Activated CD4-positive, alpha-beta T cell treated with anti-CD3 and anti-CD28 coated beads, Interleukin-2, amount 10 ng/mL, durations not matched to agents 24 days and 14 days (primary cell): ENCODE measurements at regions not wholly inside any gene's neighbourhood (a gene's known extent, or its start where the extent isn't known, plus 50 kb on each side); places are given as distances from the start of the nearest gene placed in this dataset.

Experiments used
- DNase-seq: peaks from one replicate; pipeline ENCODE4 v3.0.0; 2022
- H3K27ac Mint-ChIP-seq: one replicate; pipeline ENCODE4 v1.8.0; 2022; ENCODE audit warnings: mild to moderate bottlenecking, mixed read lengths
- H3K27me3 Mint-ChIP-seq: one replicate; pipeline ENCODE4 v1.8.0; 2022; ENCODE audit warnings: mixed read lengths
- H3K36me3 Mint-ChIP-seq: one replicate; pipeline ENCODE4 v1.8.0; 2022; ENCODE audit warnings: low read depth, mild to moderate bottlenecking, mixed read lengths
- H3K4me1 Mint-ChIP-seq: one replicate; pipeline ENCODE4 v1.8.0; 2021; ENCODE audit warnings: mixed read lengths
- H3K4me3 Mint-ChIP-seq: one replicate; pipeline ENCODE4 v1.8.0; 2022; ENCODE audit warnings: mild to moderate bottlenecking, moderate library complexity, mixed read lengths
- H3K9me3 Mint-ChIP-seq: one replicate; pipeline ENCODE4 v1.8.0; 2021; ENCODE audit warnings: mixed read lengths
- intact Hi-C: fragments of 100-400 bp; cut with micrococcal nuclease; formaldehyde crosslinking; loops from one replicate; pipeline ENCODE4 v1.15.1; 2023

GRCh38 chr2:220227266-220227920, 600.0 kb downstream of the SLC4A3 start:
- H3K4me1 Mint-ChIP-seq, result no peaks in the 10 kb centered on the region
- no peak overlapping the region for H3K27ac Mint-ChIP-seq
- DNase-seq, result no peak
- no peaks in the 10 kb centered on the region for H3K9me3 Mint-ChIP-seq
- H3K36me3 Mint-ChIP-seq, result no peaks in the 10 kb centered on the region
- intact Hi-C loops, result no loop called here
- H3K27me3 Mint-ChIP-seq, result no peaks in the 10 kb centered on the region
- no peak overlapping the region for H3K4me3 Mint-ChIP-seq

- Mint-ChIP-seq H3K36me3 (no peaks in the 10 kb centered on the region), H3K27me3 (no peaks in the 10 kb centered on the region), H3K9me3 (no peaks in the 10 kb centered on the region), H3K4me3 (no peak overlapping the region), H3K27ac (no peak overlapping the region), H3K4me1 (no peaks in the 10 kb centered on the region)
- no peak for DNase-seq
- intact Hi-C loops, result no loop called here
These were observed 601.0 kb downstream of the SLC4A3 start for GRCh38 chr2:220228310-220229006.

GRCh38 chr2:220240641-220241040, 613.2 kb downstream of the SLC4A3 start:
- Mint-ChIP-seq H3K4me1 (no peaks in the 10 kb centered on the region), H3K9me3 (no peaks in the 10 kb centered on the region), H3K36me3 (no peaks in the 10 kb centered on the region), H3K4me3 (no peak overlapping the region), H3K27ac (no peak overlapping the region), H3K27me3 (no peaks in the 10 kb centered on the region)
- DNase-seq, result no peak
- intact Hi-C loops, result no loop called here

GRCh38 chr2:220241423-220241822, 614.0 kb downstream of the SLC4A3 start:
- Mint-ChIP-seq H3K27me3 (no peaks in the 10 kb centered on the region), H3K36me3 (no peaks in the 10 kb centered on the region), H3K4me1 (no peaks in the 10 kb centered on the region), H3K9me3 (no peaks in the 10 kb centered on the region), H3K27ac (no peak overlapping the region), H3K4me3 (no peak overlapping the region)
- intact Hi-C loops, result no loop called here
- DNase-seq, result no peak

- H3K4me3 Mint-ChIP-seq, result no peak overlapping the region
- no peak overlapping the region for H3K27ac Mint-ChIP-seq
- DNase-seq, result no peak
- H3K36me3 Mint-ChIP-seq, result no peaks in the 10 kb centered on the region
- H3K9me3 Mint-ChIP-seq, result no peaks in the 10 kb centered on the region
- intact Hi-C loops, result no loop called here
- no peaks in the 10 kb centered on the region for H3K4me1 Mint-ChIP-seq
- no peaks in the 10 kb centered on the region for H3K27me3 Mint-ChIP-seq
These were observed 616.1 kb downstream of the SLC4A3 start for GRCh38 chr2:220243571-220243970.

- no peaks in the 10 kb centered on the region for H3K27me3 Mint-ChIP-seq
These were observed 619.0 kb downstream of the SLC4A3 start for GRCh38 chr2:220246386-220246785.

GRCh38 chr2:220247588-220248350, 620.3 kb downstream of the SLC4A3 start:
- no peak overlapping the region for H3K27ac Mint-ChIP-seq
- no peaks in the 10 kb centered on the region for H3K9me3 Mint-ChIP-seq
- no peaks in the 10 kb centered on the region for H3K36me3 Mint-ChIP-seq
- no peak overlapping the region for H3K4me3 Mint-ChIP-seq
- intact Hi-C loops, result no loop called here
- DNase-seq, result no peak
- H3K27me3 Mint-ChIP-seq, result no peaks in the 10 kb centered on the region
- no peaks in the 10 kb centered on the region for H3K4me1 Mint-ChIP-seq

More at GRCh38 chr2:220246386-220246785, 619.0 kb downstream of the SLC4A3 start:
- Mint-ChIP-seq H3K27ac (no peak overlapping the region), H3K4me3 (no peak overlapping the region), H3K4me1 (no peaks in the 10 kb centered on the region), H3K9me3 (no peaks in the 10 kb centered on the region), H3K36me3 (no peaks in the 10 kb centered on the region)
- intact Hi-C loops, result no loop called here
- DNase-seq, result no peak

- no peak overlapping the region for H3K27ac Mint-ChIP-seq
- no peaks in the 10 kb centered on the region for H3K4me1 Mint-ChIP-seq
- H3K36me3 Mint-ChIP-seq, result no peaks in the 10 kb centered on the region
- intact Hi-C loops, result no loop called here
- no peak for DNase-seq
- no peaks in the 10 kb centered on the region for H3K27me3 Mint-ChIP-seq
- no peak overlapping the region for H3K4me3 Mint-ChIP-seq
- no peaks in the 10 kb centered on the region for H3K9me3 Mint-ChIP-seq
These were observed 632.2 kb downstream of the SLC4A3 start for GRCh38 chr2:220259662-220260061.

- no peak for DNase-seq
- no peak overlapping the region for H3K4me3 Mint-ChIP-seq
- no peaks in the 10 kb centered on the region for H3K9me3 Mint-ChIP-seq
- no peaks in the 10 kb centered on the region for H3K27me3 Mint-ChIP-seq
- no peaks in the 10 kb centered on the region for H3K4me1 Mint-ChIP-seq
- no peaks in the 10 kb centered on the region for H3K36me3 Mint-ChIP-seq
- no peak overlapping the region for H3K27ac Mint-ChIP-seq
- intact Hi-C loops, result no loop called here
These were observed 635.9 kb downstream of the SLC4A3 start for GRCh38 chr2:220263300-220263699.

- Mint-ChIP-seq H3K27ac (no peak overlapping the region), H3K4me1 (no peaks in the 10 kb centered on the region), H3K27me3 (no peaks in the 10 kb centered on the region), H3K4me3 (no peak overlapping the region), H3K9me3 (no peaks in the 10 kb centered on the region), H3K36me3 (no peaks in the 10 kb centered on the region)
- intact Hi-C loops, result no loop called here
- DNase-seq, result no peak
These were observed 641.9 kb downstream of the SLC4A3 start for GRCh38 chr2:220269367-220269766.

GRCh38 chr2:220270481-220271070, 643.1 kb downstream of the SLC4A3 start:
- no peaks in the 10 kb centered on the region for H3K27me3 Mint-ChIP-seq
- no peaks in the 10 kb centered on the region for H3K4me1 Mint-ChIP-seq
- H3K36me3 Mint-ChIP-seq, result no peaks in the 10 kb centered on the region
- DNase-seq, result no peak
- intact Hi-C loops, result no loop called here
- H3K27ac Mint-ChIP-seq, result no peak overlapping the region
- no peaks in the 10 kb centered on the region for H3K9me3 Mint-ChIP-seq
- H3K4me3 Mint-ChIP-seq, result no peak overlapping the region

- DNase-seq, result no peak
- H3K4me1 Mint-ChIP-seq, result no peaks in the 10 kb centered on the region
- H3K27me3 Mint-ChIP-seq, result no peaks in the 10 kb centered on the region
- no peaks in the 10 kb centered on the region for H3K9me3 Mint-ChIP-seq
- no peak overlapping the region for H3K4me3 Mint-ChIP-seq
- no peaks in the 10 kb centered on the region for H3K36me3 Mint-ChIP-seq
- H3K27ac Mint-ChIP-seq, result no peak overlapping the region
- intact Hi-C loops, result no loop called here
These were observed 645.2 kb downstream of the SLC4A3 start for GRCh38 chr2:220272656-220273055.

- intact Hi-C loops, result no loop called here
- no peak for DNase-seq
- H3K27me3 Mint-ChIP-seq, result no peaks in the 10 kb centered on the region
- no peaks in the 10 kb centered on the region for H3K36me3 Mint-ChIP-seq
- no peak overlapping the region for H3K27ac Mint-ChIP-seq
- H3K4me3 Mint-ChIP-seq, result no peak overlapping the region
- H3K4me1 Mint-ChIP-seq, result no peaks in the 10 kb centered on the region
- no peaks in the 10 kb centered on the region for H3K9me3 Mint-ChIP-seq
These were observed 645.7 kb downstream of the SLC4A3 start for GRCh38 chr2:220273082-220273481.

- DNase-seq, result no peak
- intact Hi-C loops, result no loop called here
- Mint-ChIP-seq H3K4me1 (no peaks in the 10 kb centered on the region), H3K9me3 (no peaks in the 10 kb centered on the region), H3K36me3 (no peaks in the 10 kb centered on the region), H3K27me3 (no peaks in the 10 kb centered on the region), H3K4me3 (no peak overlapping the region), H3K27ac (no peak overlapping the region)
These were observed 648.0 kb downstream of the SLC4A3 start for GRCh38 chr2:220275454-220275853.
